DND-41 (cell line): ENCODE measurements at regions not wholly inside any gene's neighbourhood (a gene's known extent, or its start where the extent isn't known, plus 50 kb on each side); places are given as distances from the start of the nearest gene placed in this dataset.

Experiments
- CTCF ChIP-seq: IDR thresholded peaks from 2 replicates; pipeline ENCODE4 v1.5.1; 2012; ENCODE audit warnings: borderline replicate concordance, low read length, moderate library complexity, mild to moderate bottlenecking; ENCODE audit not compliant: poor library complexity, severe bottlenecking; ENCODE audit errors: extremely low read depth
- EZH2 ChIP-seq: IDR thresholded peaks from 3 replicates; pipeline ENCODE4 v1.6.1; 2012; ENCODE audit warnings: borderline replicate concordance, low read depth, mild to moderate bottlenecking, moderate library complexity, low read length, inconsistent platforms; ENCODE audit not compliant: severe bottlenecking

GRCh38 chr14:98542316-98542715 lies 729.7 kb downstream of the BCL11B start:
- TF ChIP-seq CTCF (no peak), EZH2 (no peak)
